ENCODE measurements at regions not wholly inside any gene's neighbourhood (a gene's known extent, or its start where the extent isn't known, plus 50 kb on each side); places are given as distances from the start of the nearest gene placed in this dataset.

- H3K27me3 ChIP-seq (ENCODE audit: insufficient read depth, low read depth): no peaks in the 10 kb centered on the region
- intact Hi-C loops (cut with micrococcal nuclease; ENCODE audit: unreplicated experiment): no loop called here
- no peak for TF ChIP-seq CTCF (conservative IDR thresholded peaks at IDR 0.05)
- TF ChIP-seq EZH2 (IDR thresholded peaks at IDR 0.05; ENCODE audit: low read depth): no peak
- no peak overlapping the region for H3K4me2 ChIP-seq
- H3K4me3 ChIP-seq: no peak overlapping the region
- no TSS peak for BruUV-seq (replicated peaks)
- H3K27ac ChIP-seq: no peak overlapping the region
- CTCF ChIA-PET: no interaction called here
- POLR2A ChIA-PET (ENCODE audit: unreplicated experiment): no interaction called here
- no peak for DNase-seq
- H3K9me2 ChIP-seq (ENCODE audit: insufficient read depth): no peaks in the 10 kb centered on the region
- peaks cover 7% of the 10 kb centered on the region; the same call in 1 of the 2 replicates for H3K4me1 ChIP-seq (replicated peaks; ENCODE audit: insufficient read depth)
- H3K9me3 ChIP-seq (ENCODE audit: insufficient read depth, low read depth): no peaks in the 10 kb centered on the region
- no peaks in the 10 kb centered on the region for H3K36me3 ChIP-seq (ENCODE audit: low read depth)
- no peaks in the 10 kb centered on the region for H3K79me2 ChIP-seq (ENCODE audit: low read depth)
- peaks cover 5% of the 10 kb centered on the region; the same call in 1 of the 2 replicates for H3F3A ChIP-seq (ENCODE audit: insufficient read depth, low read depth)
- no peak overlapping the region for H2AFZ ChIP-seq
- no peaks in the 10 kb centered on the region for H4K20me1 ChIP-seq (ENCODE audit: insufficient read depth)
Measured at GRCh38 chr10:78706726-78707540, 361.8 kb upstream of the ZMIZ1 start.

- Histone ChIP-seq H3F3A (ENCODE audit: insufficient read depth, low read depth) (peaks cover 5% of the 10 kb centered on the region; the same call in 1 of the 2 replicates), H3K79me2 (ENCODE audit: low read depth) (no peaks in the 10 kb centered on the region), H3K9me3 (ENCODE audit: insufficient read depth, low read depth) (no peaks in the 10 kb centered on the region), H2AFZ (no peak overlapping the region), H3K27ac (no peak overlapping the region), H3K9me2 (ENCODE audit: insufficient read depth) (no peaks in the 10 kb centered on the region), H4K20me1 (ENCODE audit: insufficient read depth) (no peaks in the 10 kb centered on the region), H3K4me3 (no peak overlapping the region), H3K36me3 (ENCODE audit: low read depth) (no peaks in the 10 kb centered on the region), H3K27me3 (ENCODE audit: insufficient read depth, low read depth) (no peaks in the 10 kb centered on the region), H3K4me2 (no peak overlapping the region), H3K4me1 (replicated peaks; ENCODE audit: insufficient read depth) (peaks cover 7% of the 10 kb centered on the region; the same call in 1 of the 2 replicates)
- no TSS peak for BruUV-seq (replicated peaks)
- intact Hi-C loops (cut with micrococcal nuclease; ENCODE audit: unreplicated experiment): no loop called here
- no peak for DNase-seq
- CTCF ChIA-PET: no interaction called here
- POLR2A ChIA-PET (ENCODE audit: unreplicated experiment): no interaction called here
- no peak for TF ChIP-seq CTCF (conservative IDR thresholded peaks at IDR 0.05)
- no peak for TF ChIP-seq EZH2 (IDR thresholded peaks at IDR 0.05; ENCODE audit: low read depth)
Measured at GRCh38 chr10:78707745-78708144, 361.0 kb upstream of the ZMIZ1 start.

GRCh38 chr10:78712147-78712546, 356.6 kb upstream of the ZMIZ1 start:
- no peaks in the 10 kb centered on the region for H3K27me3 ChIP-seq (ENCODE audit: insufficient read depth, low read depth)
- no TSS peak for BruUV-seq (replicated peaks)
- no peaks in the 10 kb centered on the region for H3K36me3 ChIP-seq (ENCODE audit: low read depth)
- TF ChIP-seq CTCF (conservative IDR thresholded peaks at IDR 0.05): no peak
- TF ChIP-seq EZH2 (IDR thresholded peaks at IDR 0.05; ENCODE audit: low read depth): no peak
- H3K4me2 ChIP-seq: no peak overlapping the region
- H3K79me2 ChIP-seq (ENCODE audit: low read depth): no peaks in the 10 kb centered on the region
- no peaks in the 10 kb centered on the region for H3K4me1 ChIP-seq (replicated peaks; ENCODE audit: insufficient read depth)
- no peak overlapping the region for H3K4me3 ChIP-seq
- no peak overlapping the region for H2AFZ ChIP-seq
- no peaks in the 10 kb centered on the region for H4K20me1 ChIP-seq (ENCODE audit: insufficient read depth)
- H3K9me2 ChIP-seq (ENCODE audit: insufficient read depth): no peaks in the 10 kb centered on the region
- intact Hi-C loops (cut with micrococcal nuclease; ENCODE audit: unreplicated experiment): no loop called here
- CTCF ChIA-PET: no interaction called here
- POLR2A ChIA-PET (ENCODE audit: unreplicated experiment): no interaction called here
- no peak overlapping the region for H3K27ac ChIP-seq
- no peak for DNase-seq
- H3F3A ChIP-seq (ENCODE audit: insufficient read depth, low read depth): no peaks in the 10 kb centered on the region
- H3K9me3 ChIP-seq (ENCODE audit: insufficient read depth, low read depth): no peaks in the 10 kb centered on the region

Measured in PC-9 (cell line).